CD14-positive monocyte (primary cell): ENCODE measurements at regions not wholly inside any gene's neighbourhood (a gene's known extent, or its start where the extent isn't known, plus 50 kb on each side); places are given as distances from the start of the nearest gene placed in this dataset. TPM values are rescaled to one million over a fixed set of nuclear protein-coding genes. Genes with fewer than 3 reads are reported as not detected.
"Not testable (repeated sequence)": the region's sequence is repeated elsewhere in the genome, so short reads cannot be mapped to it uniquely, and the experiment has no call there.

Experiments
- DNase-seq, 3 donors: peaks; one replicate each; pipeline ENCODE4 v3.0.0-alpha.2; 2011 to 2022
- H2AFZ ChIP-seq: 2 replicates; pipeline ENCODE4 v1.6.0; 2012; ENCODE audit warnings: mild to moderate bottlenecking, low read depth, low read length, inconsistent platforms; ENCODE audit not compliant: insufficient read depth, poor library complexity, severe bottlenecking
- H3K27ac ChIP-seq, 2 donors: 1 replicate in 1 of 2; 2 replicates in 1 of 2; pipeline ENCODE4 v1.5.1; 2012 to 2013; ENCODE audit warnings: low read length in 2 of 2, control low read depth in 1 of 2, inconsistent platforms in 1 of 2, low read depth in 1 of 2, mild to moderate bottlenecking in 1 of 2
- H3K27me3 ChIP-seq, 2 donors: one replicate each; pipeline versions ENCODE4 v1.6.0 to v1.6.1; 2011 to 2013; ENCODE audit warnings: low read length in 2 of 2; ENCODE audit not compliant: control insufficient read depth in 2 of 2, insufficient read depth in 2 of 2
- H3K36me3 ChIP-seq, 2 donors: replicated peaks in 1 of 2; 1 replicate in 1 of 2; 2 replicates in 1 of 2; pipeline versions ENCODE4 v1.5.1 to v1.6.1; 2012 to 2013; ENCODE audit warnings: low read length in 2 of 2, control low read depth in 1 of 2, inconsistent platforms in 1 of 2, mild to moderate bottlenecking in 1 of 2; ENCODE audit not compliant: insufficient read depth in 2 of 2, control insufficient read depth in 1 of 2
- H3K4me1 ChIP-seq, 2 donors: 1 replicate in 1 of 2; 2 replicates in 1 of 2; pipeline versions ENCODE4 v1.5.1 to v1.6.1; 2012 to 2013; ENCODE audit warnings: low read length in 2 of 2, control low read depth in 1 of 2, inconsistent platforms in 1 of 2, mild to moderate bottlenecking in 1 of 2, moderate library complexity in 1 of 2; ENCODE audit not compliant: insufficient read depth in 2 of 2, control insufficient read depth in 1 of 2
- H3K4me2 ChIP-seq: replicated peaks from 2 replicates; pipeline ENCODE3; 2012; ENCODE audit warnings: low read length, moderate library complexity, mild to moderate bottlenecking; ENCODE audit not compliant: poor library complexity, severe bottlenecking; ENCODE audit errors: extremely low read depth
- H3K4me3 ChIP-seq, 3 experiments: fragments of 200-600 bp in 1 of 3; sonication (generic) in 1 of 3; replicated peaks in 1 of 3; 1 replicate in 2 of 3; 2 replicates in 1 of 3; pipeline ENCODE4 v1.5.1; 2011 to 2013; ENCODE audit warnings: low read length in 3 of 3, mild to moderate bottlenecking in 3 of 3, control low read depth in 2 of 3, low read depth in 2 of 3, inconsistent platforms in 1 of 3, moderate library complexity in 1 of 3
- H3K79me2 ChIP-seq: 2 replicates; pipeline ENCODE4 v1.6.0; 2012; ENCODE audit warnings: mild to moderate bottlenecking, control low read depth, inconsistent platforms, low read length, moderate library complexity; ENCODE audit not compliant: insufficient read depth
- H3K9ac ChIP-seq: 2 replicates; pipeline ENCODE4 v1.6.0; 2017; ENCODE audit warnings: low read length, mild to moderate bottlenecking; ENCODE audit not compliant: insufficient read depth, poor library complexity, severe bottlenecking
- H3K9me3 ChIP-seq, 2 donors: replicated peaks in 1 of 2; 1 replicate in 1 of 2; 2 replicates in 1 of 2; pipeline versions ENCODE4 v1.5.1 to v1.6.1; 2012 to 2013; ENCODE audit warnings: low read length in 2 of 2, control low read depth in 1 of 2; ENCODE audit not compliant: control insufficient read depth in 1 of 2, insufficient read depth in 1 of 2
- H4K20me1 ChIP-seq: 2 replicates; pipeline ENCODE4 v1.6.0; 2012; ENCODE audit warnings: mild to moderate bottlenecking, low read length, control low read depth, moderate library complexity; ENCODE audit not compliant: insufficient read depth
- H3K27ac Mint-ChIP-seq, 7 donors: one replicate each; pipeline ENCODE4 v1.8.0; 2020; ENCODE audit warnings: mild to moderate bottlenecking in 7 of 7, mixed read lengths in 7 of 7, moderate library complexity in 6 of 7, inconsistent platforms in 2 of 7
- H3K27me3 Mint-ChIP-seq, 3 donors: one replicate each; pipeline ENCODE4 v1.8.0; 2021 to 2022; ENCODE audit warnings: low read depth in 3 of 3, mild to moderate bottlenecking in 3 of 3, mixed read lengths in 3 of 3, moderate library complexity in 3 of 3, inconsistent platforms in 1 of 3
- H3K36me3 Mint-ChIP-seq, 2 donors: one replicate each; pipeline ENCODE4 v1.8.0; 2020; ENCODE audit warnings: mixed read lengths in 2 of 2, inconsistent platforms in 1 of 2, mild to moderate bottlenecking in 1 of 2
- H3K4me1 Mint-ChIP-seq: one replicate; pipeline ENCODE4 v1.8.0; 2020; ENCODE audit warnings: mild to moderate bottlenecking, mixed read lengths
- H3K4me3 Mint-ChIP-seq, 2 donors: one replicate each; pipeline ENCODE4 v1.8.0; 2020; ENCODE audit warnings: mild to moderate bottlenecking in 2 of 2, mixed read lengths in 2 of 2, moderate library complexity in 1 of 2
- H3K9me3 Mint-ChIP-seq, 7 donors: one replicate each; pipeline ENCODE4 v1.8.0; 2020 to 2022; ENCODE audit warnings: mixed read lengths in 7 of 7, mild to moderate bottlenecking in 6 of 7, moderate library complexity in 6 of 7, inconsistent platforms in 2 of 7
- CTCF ChIP-seq: fragments of 200-600 bp; IDR thresholded peaks from one replicate; pipeline ENCODE4 v1.8.0; 2022; ENCODE audit warnings: antibody characterized with exemption, mild to moderate bottlenecking
- WGBS: methylation state at CpG from one replicate; pipeline ENCODE4 v1.1.5; 2013; ENCODE audit warnings: missing lambda C conversion rate; ENCODE audit not compliant: insufficient coverage; 5-methylcytosine and 5-hydroxymethylcytosine counted together
- intact Hi-C, 2 donors: fragments of 100-400 bp; cut with micrococcal nuclease; formaldehyde crosslinking; loops; one replicate each; pipeline versions ENCODE4 v1.15.0 to v1.15.1; 2023
- small RNA-seq: library from RNA; depleted of rRNA; stranded (forward); fragments of <200 nt; gene quantifications from one replicate; pipeline ENCODE3, GENCODE V24; 2012; ENCODE audit warnings: low read depth; ENCODE audit not compliant: insufficient read length

- no peaks in the 10 kb centered on the region for H3K4me1 ChIP-seq
- H3K27me3 ChIP-seq = no peaks in the 10 kb centered on the region
- 92% methylated on average over 2 of the region's 2 CpGs for WGBS
- Mint-ChIP-seq H3K4me3 (no peak overlapping the region), H3K27me3 (no peaks in the 10 kb centered on the region), H3K27ac (no peak overlapping the region), H3K4me1 (no peaks in the 10 kb centered on the region), H3K9me3 (peaks cover 8 to 12% (median 9%) of the 10 kb centered on the region in 7 donors), H3K36me3 (no peaks in the 10 kb centered on the region)
- no peaks in the 10 kb centered on the region for H3K36me3 ChIP-seq
- no peak for TF ChIP-seq CTCF
- no peak overlapping the region for H3K9ac ChIP-seq
- no peak overlapping the region for H3K4me3 ChIP-seq
- peaks cover 18 to 35% of the 10 kb centered on the region in 2 donors for H3K9me3 ChIP-seq
- no peak overlapping the region for H3K27ac ChIP-seq
- no peak overlapping the region for H2AFZ ChIP-seq
- H3K4me2 ChIP-seq = no peak overlapping the region
- intact Hi-C loops = no loop called here
- H3K79me2 ChIP-seq = no peaks in the 10 kb centered on the region
- H4K20me1 ChIP-seq = no peaks in the 10 kb centered on the region
- no peak for DNase-seq
Measured at GRCh38 chr20:30419466-30419865, 838.0 kb upstream of the DEFB115 start.

GRCh38 chr20:30419871-30420420 is 837.5 kb upstream of the DEFB115 start:
- 67% methylated on average over 3 of the region's 7 CpGs for WGBS
- H3K9me3 ChIP-seq = peaks cover 18 to 35% of the 10 kb centered on the region in 2 donors
- H4K20me1 ChIP-seq, intact Hi-C loops, H3K4me3 ChIP-seq, H3K4me1 ChIP-seq, H3K36me3 ChIP-seq, H2AFZ ChIP-seq, H3K36me3 Mint-ChIP-seq, DNase-seq, H3K27me3 Mint-ChIP-seq, H3K27me3 ChIP-seq, H3K27ac ChIP-seq, H3K4me1 Mint-ChIP-seq, H3K79me2 ChIP-seq, H3K4me3 Mint-ChIP-seq, H3K4me2 ChIP-seq, H3K27ac Mint-ChIP-seq, H3K9ac ChIP-seq: not testable (repeated sequence)
- H3K9me3 Mint-ChIP-seq = peaks cover 8 to 12% (median 9%) of the 10 kb centered on the region in 7 donors

Small RNAs in the stretch of these regions (small RNA-seq; reads per million reads assigned to genes)
- gene CFTRP3 (not detected), gene MLLT10P1 (not detected), gene RF00019 (not detected)
